Esophagus muscularis mucosa (tissue), 4 donors: ENCODE measurements at regions not wholly inside any gene's neighbourhood (a gene's known extent, or its start where the extent isn't known, plus 50 kb on each side); places are given as distances from the start of the nearest gene placed in this dataset.

Experiments
- DNase-seq: peaks from one replicate; pipeline ENCODE4 v3.0.0-alpha.2; 2017; ENCODE audit errors: extremely low spot score
- H3K27ac ChIP-seq, 4 donors: fragments of 200-600 bp; sonication (generic); replicated peaks in 1 of 4; 1 replicate in 3 of 4; 2 replicates in 1 of 4; pipeline ENCODE4 v1.5.1; 2016 to 2019; ENCODE audit warnings: mild to moderate bottlenecking in 1 of 4
- H3K27me3 ChIP-seq, 4 donors: fragments of 200-600 bp; sonication (generic); one replicate each; pipeline versions ENCODE4 v1.5.1 to v1.6.0; 2016 to 2019
- H3K36me3 ChIP-seq, 4 donors: fragments of 200-600 bp; sonication (generic); one replicate each; pipeline ENCODE4 v1.5.1; 2016 to 2019
- H3K4me1 ChIP-seq, 4 donors: fragments of 200-600 bp; sonication (generic); one replicate each; pipeline ENCODE4 v1.5.1; 2016 to 2019
- H3K4me3 ChIP-seq, 4 donors: fragments of 200-600 bp; sonication (generic); 1 replicate in 2 of 4; 2 replicates in 2 of 4; pipeline ENCODE4 v1.5.1; 2016 to 2019; ENCODE audit warnings: mild to moderate bottlenecking in 4 of 4, moderate library complexity in 1 of 4
- H3K9me3 ChIP-seq, 4 donors: fragments of 200-600 bp; sonication (generic); 1 replicate in 3 of 4; 2 replicates in 1 of 4; pipeline ENCODE4 v1.5.1; 2016 to 2019
- EP300 ChIP-seq: sonication (generic); formaldehyde crosslinking; IDR thresholded peaks from one replicate; pipeline ENCODE4 v1.6.1; 2017; ENCODE audit warnings: antibody characterized with exemption
- POLR2A ChIP-seq: fragments of 450-650 bp; IDR thresholded peaks from one replicate; pipeline ENCODE4 v1.6.1; 2017; ENCODE audit warnings: antibody characterized with exemption, moderate library complexity, mild to moderate bottlenecking, low read depth
- POLR2AphosphoS5 ChIP-seq, 2 donors: sonication (generic); formaldehyde crosslinking; IDR thresholded peaks; one replicate each; pipeline ENCODE4 v1.6.1; 2017; ENCODE audit warnings: antibody characterized with exemption in 2 of 2
- WGBS: methylation state at CpG from one replicate; pipeline ENCODE4 v1.1.5; 2018; 5-methylcytosine and 5-hydroxymethylcytosine counted together
- intact Hi-C: fragments of 100-400 bp; cut with DNase I; formaldehyde crosslinking; loops from one replicate; pipeline ENCODE4 v1.15.1; 2023
- TF ChIP-seq, protein P1 (sequence below), 3 experiments: fragments of 200-600 bp in 2 of 3; fragments of 450-650 bp in 1 of 3; sonication (generic) in 2 of 3; IDR thresholded peaks; one replicate each; pipeline ENCODE4 v1.5.1; 2017 to 2019; ENCODE audit warnings: antibody characterized with exemption in 3 of 3, mild to moderate bottlenecking in 2 of 3, moderate library complexity in 1 of 3

- intact Hi-C loops: no loop called here
These were observed 79.2 kb downstream of the DMRT2 start for GRCh38 chr9:1129382-1129781.

GRCh38 chr9:1140057-1140456 is 89.9 kb downstream of the DMRT2 start:
- Histone ChIP-seq H3K36me3 (no peaks in the 10 kb centered on the region), H3K9me3 (peaks cover 0 to 23% (median 7%) of the 10 kb centered on the region in 4 donors), H3K27me3 (no peaks in the 10 kb centered on the region), H3K4me3 (no peak overlapping the region), H3K4me1 (no peaks in the 10 kb centered on the region), H3K27ac (no peak overlapping the region)
- no peak for DNase-seq
- TF ChIP-seq POLR2AphosphoS5 (IDR thresholded peaks at IDR 0.05) (no peak), EP300 (no peak), POLR2A (no peak)
- TF ChIP-seq, protein P1, sequence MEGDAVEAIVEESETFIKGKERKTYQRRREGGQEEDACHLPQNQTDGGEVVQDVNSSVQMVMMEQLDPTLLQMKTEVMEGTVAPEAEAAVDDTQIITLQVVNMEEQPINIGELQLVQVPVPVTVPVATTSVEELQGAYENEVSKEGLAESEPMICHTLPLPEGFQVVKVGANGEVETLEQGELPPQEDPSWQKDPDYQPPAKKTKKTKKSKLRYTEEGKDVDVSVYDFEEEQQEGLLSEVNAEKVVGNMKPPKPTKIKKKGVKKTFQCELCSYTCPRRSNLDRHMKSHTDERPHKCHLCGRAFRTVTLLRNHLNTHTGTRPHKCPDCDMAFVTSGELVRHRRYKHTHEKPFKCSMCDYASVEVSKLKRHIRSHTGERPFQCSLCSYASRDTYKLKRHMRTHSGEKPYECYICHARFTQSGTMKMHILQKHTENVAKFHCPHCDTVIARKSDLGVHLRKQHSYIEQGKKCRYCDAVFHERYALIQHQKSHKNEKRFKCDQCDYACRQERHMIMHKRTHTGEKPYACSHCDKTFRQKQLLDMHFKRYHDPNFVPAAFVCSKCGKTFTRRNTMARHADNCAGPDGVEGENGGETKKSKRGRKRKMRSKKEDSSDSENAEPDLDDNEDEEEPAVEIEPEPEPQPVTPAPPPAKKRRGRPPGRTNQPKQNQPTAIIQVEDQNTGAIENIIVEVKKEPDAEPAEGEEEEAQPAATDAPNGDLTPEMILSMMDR (IDR thresholded peaks at IDR 0.05): no peak
- WGBS: 98% methylated on average over 2 of the region's 2 CpGs
- intact Hi-C loops: no loop called here

More at GRCh38 chr9:1129382-1129781, 79.2 kb downstream of the DMRT2 start:
- H3K4me1 ChIP-seq: no peaks in the 10 kb centered on the region
- no peak for DNase-seq
- H3K27me3 ChIP-seq: no peaks in the 10 kb centered on the region
- H3K36me3 ChIP-seq: no peaks in the 10 kb centered on the region
- H3K4me3 ChIP-seq: no peak overlapping the region
- peaks cover 0 to 8% (median under 1%) of the 10 kb centered on the region in 4 donors for H3K9me3 ChIP-seq
- no peak overlapping the region for H3K27ac ChIP-seq
- TF ChIP-seq POLR2A (no peak), POLR2AphosphoS5 (IDR thresholded peaks at IDR 0.05) (no peak), EP300 (no peak)
- TF ChIP-seq, protein P1 (IDR thresholded peaks at IDR 0.05): no peak
- 15% methylated on average over 4 of the region's 4 CpGs for WGBS

DNA sequence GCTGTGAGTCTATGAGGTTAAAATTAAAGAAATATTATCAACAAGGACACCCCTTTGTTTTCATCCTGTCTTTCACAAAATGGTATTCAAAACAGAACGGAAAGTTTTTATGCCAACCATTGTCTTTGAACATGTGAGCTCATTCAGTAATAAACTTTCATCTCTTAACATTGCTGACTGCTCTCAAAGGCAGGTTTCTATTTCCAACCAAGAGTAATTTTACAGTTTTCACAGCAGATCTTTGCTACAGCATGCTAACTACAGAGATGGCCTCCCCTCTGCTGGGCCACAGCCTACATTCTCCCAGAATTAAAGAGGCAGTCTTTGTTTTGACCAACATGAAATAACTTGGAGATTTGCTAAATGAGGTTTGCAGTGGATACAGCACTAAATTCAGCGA is 101.5 kb downstream of the DMRT2 start:
- DNase-seq: no peak
- H3K27me3 ChIP-seq: no peaks in the 10 kb centered on the region
- no peak overlapping the region for H3K4me3 ChIP-seq
- intact Hi-C loops: no loop called here
- no peak for TF ChIP-seq POLR2A
- TF ChIP-seq POLR2AphosphoS5 (IDR thresholded peaks at IDR 0.05): no peak
- TF ChIP-seq, protein P1 (IDR thresholded peaks at IDR 0.05): no peak
- TF ChIP-seq EP300: no peak
- H3K4me1 ChIP-seq: no peaks in the 10 kb centered on the region
- H3K9me3 ChIP-seq: no peaks in the 10 kb centered on the region
- H3K36me3 ChIP-seq: no peaks in the 10 kb centered on the region
- no peak overlapping the region for H3K27ac ChIP-seq
- 71% methylated on average over 2 of the region's 2 CpGs for WGBS

DNA sequence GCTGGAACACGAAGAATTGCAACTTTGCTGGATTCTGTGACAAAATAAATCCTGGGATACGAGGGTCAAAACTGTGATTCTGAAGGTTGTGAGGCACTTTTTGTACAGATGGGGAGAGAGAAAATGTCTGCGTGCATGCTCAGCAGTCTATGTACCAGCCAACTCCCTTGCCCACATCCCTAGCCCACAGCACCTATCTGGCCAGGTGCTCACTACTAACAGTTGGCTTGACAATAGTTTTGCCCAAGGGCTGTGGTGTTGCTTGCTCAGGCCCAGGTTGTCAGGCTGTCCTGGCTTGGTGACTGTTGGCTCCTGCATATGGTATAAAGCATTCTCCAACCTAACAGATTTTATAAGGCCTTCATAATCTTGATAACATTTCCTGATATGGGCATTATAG is 102.0 kb downstream of the DMRT2 start:
- no peaks in the 10 kb centered on the region for H3K27me3 ChIP-seq
- no peak for TF ChIP-seq POLR2A
- no peak for TF ChIP-seq EP300
- TF ChIP-seq POLR2AphosphoS5 (IDR thresholded peaks at IDR 0.05): no peak
- TF ChIP-seq, protein P1 (IDR thresholded peaks at IDR 0.05): no peak
- intact Hi-C loops: no loop called here
- no peak for DNase-seq
- H3K36me3 ChIP-seq: no peaks in the 10 kb centered on the region
- H3K4me3 ChIP-seq: no peak overlapping the region
- 59% methylated on average over 2 of the region's 3 CpGs for WGBS
- no peaks in the 10 kb centered on the region for H3K4me1 ChIP-seq
- no peaks in the 10 kb centered on the region for H3K9me3 ChIP-seq
- H3K27ac ChIP-seq: no peak overlapping the region

- TF ChIP-seq, protein P1 (IDR thresholded peaks at IDR 0.05): no peak
- TF ChIP-seq EP300: no peak
- no peak for TF ChIP-seq POLR2A
- TF ChIP-seq POLR2AphosphoS5 (IDR thresholded peaks at IDR 0.05): no peak
- no peaks in the 10 kb centered on the region for H3K4me1 ChIP-seq
- WGBS: 45% methylated on average over 1 of the region's 1 CpG
- intact Hi-C loops: no loop called here
- H3K27me3 ChIP-seq: no peaks in the 10 kb centered on the region
- no peak overlapping the region for H3K4me3 ChIP-seq
- DNase-seq: no peak
- H3K9me3 ChIP-seq: no peaks in the 10 kb centered on the region
- no peaks in the 10 kb centered on the region for H3K36me3 ChIP-seq
- no peak overlapping the region for H3K27ac ChIP-seq
These were observed 104.6 kb downstream of the DMRT2 start for GRCh38 chr9:1154739-1155138.
